GM23248 (cell line): ENCODE measurements at regions not wholly inside any gene's neighbourhood (a gene's known extent, or its start where the extent isn't known, plus 50 kb on each side); places are given as distances from the start of the nearest gene placed in this dataset.

Experiments
- EZH2 ChIP-seq: fragments of 200-600 bp; sonication (generic); IDR thresholded peaks from 2 replicates; pipeline ENCODE4 v1.6.1; 2018; ENCODE audit warnings: antibody characterized with exemption, mild to moderate bottlenecking; ENCODE audit not compliant: insufficient read depth, poor library complexity, severe bottlenecking
- EZH2phosphoT487 ChIP-seq: fragments of 200-600 bp; sonication (generic); IDR thresholded peaks from 2 replicates; pipeline ENCODE4 v1.6.1; 2018; ENCODE audit warnings: antibody characterized with exemption, moderate library complexity, mild to moderate bottlenecking, low read depth; ENCODE audit not compliant: insufficient read depth

- no peak for TF ChIP-seq EZH2
- TF ChIP-seq EZH2phosphoT487 = no peak
Measured at GRCh38 chr9:89901920-89902319, 297.1 kb downstream of the GADD45G start.
